ENCODE measurements at regions not wholly inside any gene's neighbourhood (a gene's known extent, or its start where the extent isn't known, plus 50 kb on each side); places are given as distances from the start of the nearest gene placed in this dataset.

- in situ Hi-C loops (cut with HindIII; ENCODE audit: low pct_unique_long_range_greater_than_20kb, low sequenced_read_pairs) = no loop called here
- POLR2A ChIA-PET = no interaction called here
- TF ChIP-seq REST (IDR thresholded peaks at IDR 0.05; ENCODE audit: insufficient read depth in 1 of 2, low read depth in 2 of 2, low read length in 1 of 2) (no peak), SIN3A (IDR thresholded peaks at IDR 0.05; ENCODE audit: borderline replicate concordance, insufficient read depth, low read depth, low read length) (no peak), POLR2AphosphoS5 (IDR thresholded peaks at IDR 0.05; ENCODE audit: low read depth, low read length) (no peak), TCF7L2 (IDR thresholded peaks at IDR 0.05; ENCODE audit: low read depth, low read length) (no peak), CTCF (IDR thresholded peaks at IDR 0.05) (no peak)
- H3K9me3 ChIP-seq (ENCODE audit: control insufficient read depth, insufficient read depth, low read depth, low read length) = no peaks in the 10 kb centered on the region
- no peaks in the 10 kb centered on the region for H3K27me3 ChIP-seq (ENCODE audit: control insufficient read depth, insufficient read depth, low read length)
- H3K27ac ChIP-seq (ENCODE audit: low read length) = no peak overlapping the region
- no peak overlapping the region for H3K4me3 ChIP-seq (ENCODE audit: low read depth in 2 of 2, low read length in 2 of 2)
- no TSS peak for BruUV-seq (replicated peaks)
- no peak for DNase-seq (ENCODE audit: low read depth, low spot score)
- H3K4me1 ChIP-seq (ENCODE audit: control insufficient read depth, insufficient read depth, low read length) = no peaks in the 10 kb centered on the region
- CTCF ChIA-PET = no interaction called here
- intact Hi-C loops (cut with micrococcal nuclease; ENCODE audit: unreplicated experiment) = no loop called here
- ATAC-seq = no peak
- H3K36me3 ChIP-seq (ENCODE audit: control insufficient read depth, insufficient read depth, low read length) = no peaks in the 10 kb centered on the region
Measured at GRCh38 chr6:130516604-130517003, 150.8 kb downstream of the TMEM200A start.

- no peak for TF ChIP-seq CTCF (IDR thresholded peaks at IDR 0.05)
- TF ChIP-seq TCF7L2 (IDR thresholded peaks at IDR 0.05; ENCODE audit: low read depth, low read length) = no peak
- no peak for TF ChIP-seq SIN3A (IDR thresholded peaks at IDR 0.05; ENCODE audit: borderline replicate concordance, insufficient read depth, low read depth, low read length)
- no peak for TF ChIP-seq REST (IDR thresholded peaks at IDR 0.05; ENCODE audit: insufficient read depth in 1 of 2, low read depth in 2 of 2, low read length in 1 of 2)
- TF ChIP-seq POLR2AphosphoS5 (IDR thresholded peaks at IDR 0.05; ENCODE audit: low read depth, low read length) = no peak
- POLR2A ChIA-PET = no interaction called here
- Histone ChIP-seq H3K36me3 (ENCODE audit: control insufficient read depth, insufficient read depth, low read length) (no peaks in the 10 kb centered on the region), H3K4me1 (ENCODE audit: control insufficient read depth, insufficient read depth, low read length) (no peaks in the 10 kb centered on the region), H3K27me3 (ENCODE audit: control insufficient read depth, insufficient read depth, low read length) (no peaks in the 10 kb centered on the region), H3K9me3 (ENCODE audit: control insufficient read depth, insufficient read depth, low read depth, low read length) (no peaks in the 10 kb centered on the region), H3K4me3 (ENCODE audit: low read depth in 2 of 2, low read length in 2 of 2) (no peak overlapping the region), H3K27ac (ENCODE audit: low read length) (no peak overlapping the region)
- CTCF ChIA-PET = no interaction called here
- intact Hi-C loops (cut with micrococcal nuclease; ENCODE audit: unreplicated experiment) (no loop called here), in situ Hi-C loops (cut with HindIII; ENCODE audit: low pct_unique_long_range_greater_than_20kb, low sequenced_read_pairs) (no loop called here)
- BruUV-seq (replicated peaks) = no TSS peak
- no peak for DNase-seq (ENCODE audit: low read depth, low spot score)
- no peak for ATAC-seq
Measured at GRCh38 chr6:130517444-130517931, 151.7 kb downstream of the TMEM200A start.
